Midbrain (tissue), 1 donor: ENCODE measurements at regions not wholly inside any gene's neighbourhood (a gene's known extent, or its start where the extent isn't known, plus 50 kb on each side); places are given as distances from the start of the nearest gene placed in this dataset.

Source experiments
- DNase-seq: peaks from one replicate; lab custom pipeline; 2025; lab: John Stamatoyannopoulos, UW

GRCh38 chr14:36465178-36465577, 54.9 kb downstream of the NKX2-1 start:
- no peak for DNase-seq

- DNase-seq: no peak
Observed at GRCh38 chr14:36462890-36463289, 57.1 kb downstream of the NKX2-1 start.

- no peak for DNase-seq
Observed at GRCh38 chr14:36455241-36455627, 64.8 kb downstream of the NKX2-1 start.

DNA sequence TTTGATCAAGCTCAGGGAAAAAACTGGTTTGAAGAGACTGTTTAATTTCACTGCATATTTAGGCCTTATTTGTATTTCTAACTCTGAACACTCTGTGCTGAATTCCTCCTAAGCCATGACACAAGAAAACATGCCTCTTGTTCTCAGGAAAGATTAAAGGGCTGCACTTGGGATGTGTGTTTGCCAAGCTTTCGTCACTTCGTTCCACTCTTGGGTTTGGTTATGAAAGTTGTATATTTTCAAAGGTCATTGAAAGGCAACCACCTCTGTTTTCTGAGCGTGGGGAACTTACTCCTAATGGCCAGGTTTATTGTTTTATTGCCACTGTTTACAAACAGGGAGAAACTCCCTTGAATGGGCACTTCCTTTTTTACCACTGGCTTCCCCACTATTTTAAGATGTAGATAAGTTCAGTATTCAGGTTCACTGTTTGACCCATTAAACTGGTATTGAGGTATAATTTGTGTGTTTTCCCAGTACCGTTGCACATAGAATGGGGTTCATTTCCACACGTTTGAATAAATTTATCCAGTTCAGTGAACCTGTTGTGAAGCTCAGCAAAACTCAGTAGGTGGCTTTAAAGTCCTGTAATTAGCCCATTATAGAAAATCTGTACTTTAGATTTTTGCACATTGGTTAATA, 65.3 kb downstream of the NKX2-1 start:
- no peak for DNase-seq

GRCh38 chr14:36452860-36453259, 67.2 kb downstream of the NKX2-1 start:
- no peak for DNase-seq

GRCh38 chr14:36451310-36452065, 68.5 kb downstream of the NKX2-1 start:
- no peak for DNase-seq

- no peak for DNase-seq
Observed at GRCh38 chr14:36450550-36450949, 69.5 kb downstream of the NKX2-1 start.

DNA sequence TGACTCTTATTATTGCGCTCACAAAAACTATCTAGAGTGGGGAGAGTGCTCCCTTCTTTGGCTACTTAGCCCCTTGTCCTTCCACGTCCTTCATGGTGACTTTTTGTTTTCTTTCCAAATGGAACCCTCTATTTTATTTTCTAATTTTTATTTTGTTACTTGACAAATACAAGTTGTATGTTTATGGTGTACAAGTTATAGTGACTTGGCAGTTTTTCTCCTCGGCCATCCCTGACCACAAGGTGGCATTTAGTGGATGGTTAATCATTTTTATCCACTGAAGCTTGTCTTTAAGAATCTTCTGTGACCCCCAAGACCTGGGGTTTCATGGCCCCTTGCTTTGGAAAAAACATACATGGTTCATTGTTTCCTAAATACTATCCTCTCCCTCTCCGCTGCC, 70.1 kb downstream of the NKX2-1 start:
- DNase-seq: no peak

DNA sequence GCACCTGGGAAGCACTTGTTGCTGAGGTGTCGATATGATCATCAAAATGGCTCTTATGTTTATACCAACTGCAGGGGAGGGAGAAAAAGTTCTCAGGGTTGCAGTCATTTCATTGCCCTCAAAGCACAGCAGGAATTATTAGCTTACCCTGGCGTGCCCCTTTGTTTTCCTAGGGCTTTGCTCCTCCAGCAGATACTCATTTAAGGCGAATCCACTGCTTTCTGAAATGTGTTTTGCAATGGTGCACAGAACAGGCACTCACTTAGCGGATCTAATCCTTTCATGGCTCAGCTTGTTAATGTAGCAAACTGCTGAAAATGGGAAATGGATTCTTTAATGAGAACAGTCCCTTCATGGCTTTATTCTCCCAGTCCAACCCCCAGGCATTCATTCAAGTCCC, 76.7 kb downstream of the NKX2-1 start:
- DNase-seq: no peak

DNA sequence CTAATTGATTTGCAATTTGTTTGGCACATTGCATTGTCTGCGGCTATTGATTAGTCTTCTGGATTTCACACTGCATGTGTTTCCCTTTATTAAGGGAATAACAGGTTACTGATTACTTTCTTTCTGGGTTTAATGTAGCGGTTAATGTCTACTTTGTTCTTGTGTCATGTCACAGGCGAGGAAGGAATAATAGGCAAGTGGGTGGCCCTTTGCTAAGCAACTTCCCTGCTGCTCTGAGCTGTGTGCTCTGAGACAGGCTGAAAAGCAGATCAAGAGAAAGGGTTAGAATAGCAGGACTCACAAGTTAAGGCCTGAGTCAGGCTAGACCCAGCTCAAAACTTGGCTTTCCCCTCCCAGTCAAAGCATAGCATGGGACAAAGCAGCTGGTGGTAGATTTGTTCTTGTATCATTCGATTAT, 77.2 kb downstream of the NKX2-1 start:
- DNase-seq: no peak

- no peak for DNase-seq
Observed at GRCh38 chr14:36441283-36441682, 78.7 kb downstream of the NKX2-1 start.

DNA sequence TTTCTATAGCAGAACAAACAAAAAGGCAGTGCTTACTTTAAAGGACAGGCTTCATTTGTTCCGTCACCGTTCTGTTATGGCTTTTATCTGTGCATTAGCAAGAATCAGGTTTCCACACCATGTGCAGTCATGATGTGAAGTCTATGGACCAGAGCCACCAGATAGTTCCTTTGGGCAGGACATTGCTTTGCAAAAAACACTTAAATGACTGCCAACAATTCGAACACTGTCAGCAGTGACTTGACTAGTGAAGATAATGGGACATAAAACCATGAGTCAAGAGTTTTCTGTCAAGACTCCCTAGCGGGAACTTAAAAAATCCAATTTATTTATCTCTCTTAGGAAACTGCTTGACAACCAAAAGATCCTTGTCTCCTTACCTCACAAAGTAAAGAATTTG, 80.3 kb downstream of the NKX2-1 start:
- no peak for DNase-seq

DNA sequence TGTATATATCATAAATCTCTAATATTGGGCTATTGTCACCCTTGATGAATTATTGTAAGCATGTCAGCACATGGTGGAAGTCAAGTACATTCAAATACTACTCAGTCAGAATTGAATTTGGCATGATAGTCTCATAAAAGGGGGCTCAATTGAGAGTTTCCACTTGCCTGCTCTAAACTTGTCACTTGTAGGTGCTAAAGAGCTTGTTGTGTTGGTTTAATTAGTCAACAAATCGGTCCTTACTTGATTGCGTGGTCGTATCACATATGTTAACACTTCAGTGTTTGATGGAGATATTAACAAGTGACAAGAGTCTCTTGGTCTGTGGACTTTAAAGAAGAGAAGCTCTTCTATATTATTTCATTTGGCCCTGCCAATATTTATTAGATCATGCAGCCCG, 81.1 kb downstream of the NKX2-1 start:
- DNase-seq: no peak

GRCh38 chr14:36430662-36431084, 89.4 kb downstream of the NKX2-1 start:
- no peak for DNase-seq

DNA sequence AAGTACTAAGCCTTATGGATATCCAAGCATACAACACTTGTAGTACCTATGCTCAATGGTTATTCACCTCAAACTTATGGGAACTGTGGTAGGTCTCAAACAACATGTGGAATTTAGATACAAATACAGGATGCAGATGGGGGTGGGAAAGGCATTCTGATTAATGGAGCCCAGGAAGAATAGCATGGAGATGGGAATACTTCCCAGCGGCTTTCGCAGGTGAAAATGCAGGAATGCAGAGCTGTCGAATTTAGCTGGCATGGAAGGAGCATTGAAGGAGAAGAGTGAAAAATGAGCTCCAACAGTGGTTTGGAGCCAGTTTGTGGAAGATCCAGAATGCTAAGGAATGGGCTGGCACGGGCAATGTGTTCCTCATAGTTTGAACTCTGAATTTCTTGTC, 89.9 kb downstream of the NKX2-1 start:
- DNase-seq: no peak

DNA sequence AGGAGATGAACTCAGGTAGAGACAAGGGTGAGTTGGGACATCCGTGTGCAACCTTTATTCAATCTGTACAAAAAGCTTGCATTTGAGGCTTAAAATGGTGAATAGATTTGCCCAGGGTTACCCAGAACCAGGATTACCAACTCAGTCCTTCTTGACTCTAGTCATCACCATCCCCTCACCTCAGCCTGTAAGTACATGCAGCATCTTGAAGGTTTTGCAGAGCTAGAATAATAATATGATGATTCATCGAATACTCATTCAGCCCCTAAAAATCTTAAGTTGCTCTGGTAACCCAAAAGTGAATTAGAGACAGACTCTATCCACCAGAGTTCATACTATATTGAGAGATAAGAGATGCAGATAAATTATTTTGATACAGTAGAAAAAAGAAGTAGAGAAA, 90.3 kb downstream of the NKX2-1 start:
- no peak for DNase-seq

- DNase-seq: no peak
Observed at GRCh38 chr14:36428350-36428749, 91.7 kb downstream of the NKX2-1 start.

GRCh38 chr14:36426836-36427235, 93.2 kb downstream of the NKX2-1 start:
- no peak for DNase-seq

GRCh38 chr14:36426113-36426512, 93.9 kb downstream of the NKX2-1 start:
- no peak for DNase-seq

- DNase-seq: no peak
Observed at GRCh38 chr14:36424478-36425102, 95.4 kb downstream of the NKX2-1 start.

- DNase-seq: no peak
Observed at GRCh38 chr14:36423430-36423829, 96.6 kb downstream of the NKX2-1 start.

DNA sequence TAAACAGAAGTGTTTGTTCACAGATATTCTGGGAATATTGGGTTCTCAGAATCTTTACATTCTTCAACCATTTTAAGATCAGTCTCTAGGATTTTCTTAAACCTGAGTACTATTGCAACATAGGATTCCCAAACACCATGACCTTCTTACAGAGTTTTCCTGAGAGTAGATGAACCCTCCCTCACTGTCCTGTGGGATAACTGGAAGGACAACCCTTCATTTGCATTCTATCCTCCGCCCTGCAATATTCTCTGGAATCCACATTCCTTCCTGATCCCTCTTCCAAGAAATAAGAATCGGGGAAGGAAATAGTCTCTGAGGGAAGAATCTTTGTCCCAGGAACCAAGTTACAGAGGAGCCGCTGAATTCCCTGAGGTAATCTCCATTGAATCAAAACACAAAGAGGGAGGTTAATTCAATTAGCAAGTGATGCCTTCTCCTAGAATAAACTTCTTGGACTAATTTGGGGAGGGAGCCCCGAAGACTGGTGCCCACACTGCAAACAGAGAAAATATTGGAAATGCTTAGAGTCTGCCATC, 99.8 kb upstream of the MBIP start:
- DNase-seq: no peak

DNA sequence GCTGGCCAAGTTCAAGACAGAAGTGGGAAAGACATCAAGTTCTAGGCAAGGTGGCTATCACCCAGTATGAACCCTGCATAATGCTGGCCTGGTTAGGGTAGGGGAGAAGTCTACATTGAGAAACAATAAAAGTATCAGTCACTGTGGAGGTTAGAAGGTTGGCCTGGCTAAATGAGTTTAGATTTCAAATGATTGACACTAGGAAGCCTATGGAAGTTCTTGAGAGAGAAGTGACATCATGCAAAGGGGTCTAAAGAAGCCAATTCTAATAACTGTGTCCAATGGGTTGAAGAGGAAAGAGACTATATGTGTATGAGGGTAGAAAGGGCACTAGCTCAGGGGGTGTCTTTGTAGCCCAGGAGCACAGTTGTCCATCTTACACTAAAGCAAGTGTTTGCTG, 98.5 kb upstream of the MBIP start:
- no peak for DNase-seq
